Fibroblast of lung (primary cell): ENCODE measurements at regions not wholly inside any gene's neighbourhood (a gene's known extent, or its start where the extent isn't known, plus 50 kb on each side); places are given as distances from the start of the nearest gene placed in this dataset.

Experiments
- DNase-seq, 2 donors: peaks; one replicate each; pipeline versions ENCODE4 v3.0.0 to v3.0.0-alpha.2; 2010; ENCODE audit warnings: low read depth in 2 of 2
- H2AFZ ChIP-seq: 2 replicates; pipeline ENCODE4 v1.5.1; 2012; ENCODE audit warnings: low read length, control low read depth, inconsistent platforms
- H3K27ac ChIP-seq: 2 replicates; pipeline ENCODE4 v1.5.1; 2011; ENCODE audit warnings: low read length, control low read depth; ENCODE audit not compliant: insufficient read depth
- H3K27me3 ChIP-seq: 2 replicates; pipeline ENCODE4 v1.5.1; 2011; ENCODE audit warnings: mild to moderate bottlenecking, low read length; ENCODE audit not compliant: control insufficient read depth, insufficient read depth
- H3K36me3 ChIP-seq: 2 replicates; pipeline ENCODE4 v1.5.1; 2011; ENCODE audit warnings: low read length; ENCODE audit not compliant: control insufficient read depth, insufficient read depth
- H3K4me1 ChIP-seq: 2 replicates; pipeline ENCODE4 v1.5.1; 2011; ENCODE audit warnings: low read length; ENCODE audit not compliant: control insufficient read depth, insufficient read depth; ENCODE audit errors: extremely low read depth
- H3K4me2 ChIP-seq: 2 replicates; pipeline ENCODE4 v1.5.1; 2011; ENCODE audit warnings: low read length, control low read depth; ENCODE audit not compliant: insufficient read depth; ENCODE audit errors: extremely low read depth
- H3K4me3 ChIP-seq, 4 experiments: fragments of 200-600 bp in 1 of 4; sonication (generic) in 1 of 4; replicated peaks in 1 of 4; 2 replicates each; pipeline ENCODE4 v1.5.1; 2011 to 2016; ENCODE audit warnings: low read length in 4 of 4, low read depth in 3 of 4, mild to moderate bottlenecking in 3 of 4, control low read depth in 2 of 4, inconsistent platforms in 1 of 4, mixed read lengths in 1 of 4; ENCODE audit not compliant: insufficient read depth in 1 of 4; ENCODE audit errors: control extremely low read depth in 1 of 4
- H3K79me2 ChIP-seq: 2 replicates; pipeline ENCODE4 v1.5.1; 2012; ENCODE audit warnings: mild to moderate bottlenecking, low read length, inconsistent platforms; ENCODE audit not compliant: control insufficient read depth, insufficient read depth
- H3K9ac ChIP-seq: 2 replicates; pipeline ENCODE4 v1.5.1; 2011; ENCODE audit warnings: mild to moderate bottlenecking, low read length, control low read depth; ENCODE audit not compliant: insufficient read depth
- H3K9me3 ChIP-seq: 2 replicates; pipeline ENCODE4 v1.5.1; 2012; ENCODE audit warnings: low read depth, low read length; ENCODE audit not compliant: control insufficient read depth, insufficient read depth
- H4K20me1 ChIP-seq: 2 replicates; pipeline ENCODE4 v1.5.1; 2011; ENCODE audit warnings: low read length; ENCODE audit not compliant: control insufficient read depth, insufficient read depth; ENCODE audit errors: extremely low read depth
- CTCF ChIP-seq, 2 donors: IDR thresholded peaks in 1 of 2; conservative IDR thresholded peaks in 1 of 2; 1 replicate in 1 of 2; 2 replicates in 1 of 2; pipeline ENCODE4 v1.5.1; 2011 to 2012; ENCODE audit warnings: low read length in 2 of 2, control low read depth in 1 of 2, inconsistent platforms in 1 of 2, low read depth in 1 of 2, mild to moderate bottlenecking in 1 of 2
- EZH2 ChIP-seq: IDR thresholded peaks from 2 replicates; pipeline ENCODE4 v1.5.1; 2012; ENCODE audit warnings: low read length, control low read depth, mild to moderate bottlenecking; ENCODE audit errors: missing control alignments

GRCh38 chr6:97863697-97864096 is 580.7 kb upstream of the MMS22L start:
- no peak for DNase-seq

GRCh38 chr6:97864366-97864765 is 581.4 kb upstream of the MMS22L start:
- TF ChIP-seq EZH2: no peak
- TF ChIP-seq CTCF (conservative IDR thresholded peaks at IDR 0.05 in 1 of 2, IDR thresholded peaks at IDR 0.05 in 1 of 2; ENCODE audit: low read depth in 1 of 2, low read length in 2 of 2): no peak
- no peaks in the 10 kb centered on the region for H3K9me3 ChIP-seq
- peak in 1 of 2 donors; percentile 41 for DNase-seq
- no peaks in the 10 kb centered on the region for H3K36me3 ChIP-seq
- no peak overlapping the region for H2AFZ ChIP-seq
- H3K27ac ChIP-seq: no peak overlapping the region
- H4K20me1 ChIP-seq: no peaks in the 10 kb centered on the region
- no peaks in the 10 kb centered on the region for H3K27me3 ChIP-seq
- H3K4me3 ChIP-seq: no peak overlapping the region
- H3K9ac ChIP-seq: no peak overlapping the region
- no peaks in the 10 kb centered on the region for H3K79me2 ChIP-seq
- H3K4me1 ChIP-seq: no peaks in the 10 kb centered on the region
- no peak overlapping the region for H3K4me2 ChIP-seq

More at GRCh38 chr6:97863697-97864096, 580.7 kb upstream of the MMS22L start:
- H3K4me2 ChIP-seq: no peak overlapping the region
- H3K27ac ChIP-seq: no peak overlapping the region
- no peaks in the 10 kb centered on the region for H3K79me2 ChIP-seq
- no peaks in the 10 kb centered on the region for H3K27me3 ChIP-seq
- no peak overlapping the region for H2AFZ ChIP-seq
- no peaks in the 10 kb centered on the region for H3K36me3 ChIP-seq
- no peaks in the 10 kb centered on the region for H3K9me3 ChIP-seq
- TF ChIP-seq EZH2 (no peak), CTCF (conservative IDR thresholded peaks at IDR 0.05 in 1 of 2, IDR thresholded peaks at IDR 0.05 in 1 of 2; ENCODE audit: low read depth in 1 of 2, low read length in 2 of 2) (no peak)
- no peaks in the 10 kb centered on the region for H4K20me1 ChIP-seq
- H3K9ac ChIP-seq: no peak overlapping the region
- no peak overlapping the region for H3K4me3 ChIP-seq
- H3K4me1 ChIP-seq: no peaks in the 10 kb centered on the region

GRCh38 chr6:97864826-97865225 is 581.8 kb upstream of the MMS22L start:
- no peaks in the 10 kb centered on the region for H3K36me3 ChIP-seq
- H3K4me2 ChIP-seq: no peak overlapping the region
- no peak overlapping the region for H3K27ac ChIP-seq
- peak in 1 of 2 donors; percentile 18 for DNase-seq
- no peak overlapping the region for H2AFZ ChIP-seq
- no peaks in the 10 kb centered on the region for H3K27me3 ChIP-seq
- H3K9ac ChIP-seq: no peak overlapping the region
- no peaks in the 10 kb centered on the region for H3K4me1 ChIP-seq
- no peaks in the 10 kb centered on the region for H3K79me2 ChIP-seq
- H4K20me1 ChIP-seq: no peaks in the 10 kb centered on the region
- no peak for TF ChIP-seq EZH2
- TF ChIP-seq CTCF (conservative IDR thresholded peaks at IDR 0.05 in 1 of 2, IDR thresholded peaks at IDR 0.05 in 1 of 2; ENCODE audit: low read depth in 1 of 2, low read length in 2 of 2): no peak
- H3K9me3 ChIP-seq: no peaks in the 10 kb centered on the region
- H3K4me3 ChIP-seq: no peak overlapping the region
